ENCODE measurements at regions not wholly inside any gene's neighbourhood (a gene's known extent, or its start where the extent isn't known, plus 50 kb on each side); places are given as distances from the start of the nearest gene placed in this dataset.

DNA sequence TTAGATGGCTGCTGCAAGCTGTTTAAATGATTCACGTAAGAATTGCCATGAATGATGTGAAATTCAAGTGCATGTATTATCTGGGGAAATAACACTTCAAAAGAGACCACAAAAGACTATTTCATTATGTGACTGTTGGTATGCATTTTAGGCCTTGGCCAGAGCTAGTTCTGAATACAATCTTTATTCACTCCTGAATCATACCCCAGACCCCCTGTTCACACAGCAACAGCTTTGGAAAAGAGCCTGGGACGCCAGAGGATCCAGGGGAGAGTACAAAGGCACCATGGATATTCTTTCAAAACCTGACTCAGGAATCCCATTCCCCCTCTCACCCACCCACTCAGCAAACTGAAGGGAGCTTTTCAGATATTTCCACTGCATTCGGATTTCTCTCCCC lies 377.1 kb upstream of the DPP6 start:
- no peak for TF ChIP-seq EP300 (IDR thresholded peaks at IDR 0.05; ENCODE audit: borderline replicate concordance)
- TF ChIP-seq TEAD4 (IDR thresholded peaks at IDR 0.05): no peak
- no peak for TF ChIP-seq CEBPB (IDR thresholded peaks at IDR 0.05)
- no peak for TF ChIP-seq USF1 (IDR thresholded peaks at IDR 0.05)
- no peak for TF ChIP-seq YY1 (IDR thresholded peaks at IDR 0.05; ENCODE audit: low read depth)
- TF ChIP-seq EGR1 (IDR thresholded peaks at IDR 0.05): no peak
- no peak for TF ChIP-seq CREB1 (IDR thresholded peaks at IDR 0.05; ENCODE audit: low read depth)
- TF ChIP-seq, protein P1, sequence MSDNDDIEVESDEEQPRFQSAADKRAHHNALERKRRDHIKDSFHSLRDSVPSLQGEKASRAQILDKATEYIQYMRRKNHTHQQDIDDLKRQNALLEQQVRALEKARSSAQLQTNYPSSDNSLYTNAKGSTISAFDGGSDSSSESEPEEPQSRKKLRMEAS (IDR thresholded peaks at IDR 0.05): no peak
- TF ChIP-seq TAF1 (IDR thresholded peaks at IDR 0.05; ENCODE audit: low read depth): no peak
- TF ChIP-seq ZBTB7A (IDR thresholded peaks at IDR 0.05; ENCODE audit: low read depth): no peak
- no peak for TF ChIP-seq REST (IDR thresholded peaks at IDR 0.05; ENCODE audit: low read depth)
- TF ChIP-seq NFIC (IDR thresholded peaks at IDR 0.05): no peak
- TF ChIP-seq FOXM1 (IDR thresholded peaks at IDR 0.05; ENCODE audit: borderline replicate concordance, low read depth): no peak
- TF ChIP-seq RAD21 (IDR thresholded peaks at IDR 0.05; ENCODE audit: low read depth): no peak
- TF ChIP-seq TCF12 (IDR thresholded peaks at IDR 0.05; ENCODE audit: low read depth): no peak

DNA sequence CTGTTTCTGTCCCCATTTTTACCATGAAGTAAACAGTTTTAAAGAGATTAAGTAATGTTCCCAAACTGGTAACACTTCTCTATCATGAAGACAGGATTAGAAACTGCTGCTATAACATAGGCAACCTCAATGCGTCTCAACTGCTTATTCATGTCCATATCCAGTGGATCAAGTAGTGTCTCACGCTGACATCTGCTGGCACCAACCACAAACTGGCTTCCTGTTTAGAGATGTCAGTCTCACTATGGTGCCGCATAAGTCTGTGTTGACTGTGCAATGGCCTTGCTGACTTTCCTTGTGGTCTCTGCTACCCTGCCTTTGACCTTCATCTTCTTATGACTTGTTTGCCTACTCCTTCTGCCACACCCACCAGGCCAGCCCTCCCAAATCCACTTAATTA lies 369.6 kb upstream of the DPP6 start:
- TF ChIP-seq TAF1 (IDR thresholded peaks at IDR 0.05; ENCODE audit: low read depth): no peak
- TF ChIP-seq REST (IDR thresholded peaks at IDR 0.05; ENCODE audit: low read depth): no peak
- no peak for TF ChIP-seq EGR1 (IDR thresholded peaks at IDR 0.05)
- TF ChIP-seq CEBPB (IDR thresholded peaks at IDR 0.05): no peak
- no peak for TF ChIP-seq USF1 (IDR thresholded peaks at IDR 0.05)
- TF ChIP-seq EP300 (IDR thresholded peaks at IDR 0.05; ENCODE audit: borderline replicate concordance): no peak
- no peak for TF ChIP-seq YY1 (IDR thresholded peaks at IDR 0.05; ENCODE audit: low read depth)
- no peak for TF ChIP-seq RAD21 (IDR thresholded peaks at IDR 0.05; ENCODE audit: low read depth)
- TF ChIP-seq NFIC (IDR thresholded peaks at IDR 0.05): no peak
- TF ChIP-seq, protein P1 (IDR thresholded peaks at IDR 0.05): no peak
- TF ChIP-seq FOXM1 (IDR thresholded peaks at IDR 0.05; ENCODE audit: borderline replicate concordance, low read depth): no peak
- no peak for TF ChIP-seq ZBTB7A (IDR thresholded peaks at IDR 0.05; ENCODE audit: low read depth)
- no peak for TF ChIP-seq TEAD4 (IDR thresholded peaks at IDR 0.05)
- TF ChIP-seq TCF12 (IDR thresholded peaks at IDR 0.05; ENCODE audit: low read depth): no peak
- TF ChIP-seq CREB1 (IDR thresholded peaks at IDR 0.05; ENCODE audit: low read depth): no peak

GRCh38 chr7:153696242-153696641 lies 356.0 kb upstream of the DPP6 start:
- TF ChIP-seq YY1 (IDR thresholded peaks at IDR 0.05; ENCODE audit: low read depth) (no peak), CEBPB (IDR thresholded peaks at IDR 0.05) (no peak), EP300 (IDR thresholded peaks at IDR 0.05; ENCODE audit: borderline replicate concordance) (no peak), FOXM1 (IDR thresholded peaks at IDR 0.05; ENCODE audit: borderline replicate concordance, low read depth) (no peak), RAD21 (IDR thresholded peaks at IDR 0.05; ENCODE audit: low read depth) (no peak)

GRCh38 chr7:153698046-153698445 lies 354.2 kb upstream of the DPP6 start:
- TF ChIP-seq FOXM1 (IDR thresholded peaks at IDR 0.05; ENCODE audit: borderline replicate concordance, low read depth) (no peak), NFIC (IDR thresholded peaks at IDR 0.05) (no peak), USF1 (IDR thresholded peaks at IDR 0.05) (no peak), CREB1 (IDR thresholded peaks at IDR 0.05; ENCODE audit: low read depth) (no peak), EP300 (IDR thresholded peaks at IDR 0.05; ENCODE audit: borderline replicate concordance) (no peak), TAF1 (IDR thresholded peaks at IDR 0.05; ENCODE audit: low read depth) (no peak), CEBPB (IDR thresholded peaks at IDR 0.05) (no peak), EGR1 (IDR thresholded peaks at IDR 0.05) (no peak), TEAD4 (IDR thresholded peaks at IDR 0.05) (no peak), REST (IDR thresholded peaks at IDR 0.05; ENCODE audit: low read depth) (no peak), YY1 (IDR thresholded peaks at IDR 0.05; ENCODE audit: low read depth) (no peak), ZBTB7A (IDR thresholded peaks at IDR 0.05; ENCODE audit: low read depth) (no peak), RAD21 (IDR thresholded peaks at IDR 0.05; ENCODE audit: low read depth) (no peak), TCF12 (IDR thresholded peaks at IDR 0.05; ENCODE audit: low read depth) (no peak)
- TF ChIP-seq, protein P1 (IDR thresholded peaks at IDR 0.05): no peak
